ENCODE measurements at regions not wholly inside any gene's neighbourhood (a gene's known extent, or its start where the extent isn't known, plus 50 kb on each side); places are given as distances from the start of the nearest gene placed in this dataset.
"Not testable (repeated sequence)": the region's sequence is repeated elsewhere in the genome, so short reads cannot be mapped to it uniquely, and the experiment has no call there.

DNA sequence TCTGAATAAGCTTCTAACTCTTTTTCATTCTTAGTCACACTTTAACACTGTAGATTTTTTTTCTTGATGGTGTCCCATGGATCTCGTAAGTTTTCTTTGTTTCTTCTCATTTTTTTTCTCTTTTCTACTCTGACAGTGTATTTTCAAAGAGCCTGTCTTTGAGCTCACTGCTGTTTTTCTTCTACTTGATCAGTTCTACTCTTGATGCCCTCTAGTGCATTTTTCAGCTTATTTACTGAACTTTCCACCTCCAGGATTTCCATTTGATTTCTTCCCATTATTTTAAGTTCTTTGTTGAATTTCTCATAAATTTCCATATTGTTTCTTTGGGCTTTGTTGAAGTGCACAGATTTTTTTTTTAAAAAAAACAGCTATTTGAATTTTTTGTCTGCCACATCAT lies 2641.1 kb upstream of the DEFB115 start:
- TF ChIP-seq, protein P1, sequence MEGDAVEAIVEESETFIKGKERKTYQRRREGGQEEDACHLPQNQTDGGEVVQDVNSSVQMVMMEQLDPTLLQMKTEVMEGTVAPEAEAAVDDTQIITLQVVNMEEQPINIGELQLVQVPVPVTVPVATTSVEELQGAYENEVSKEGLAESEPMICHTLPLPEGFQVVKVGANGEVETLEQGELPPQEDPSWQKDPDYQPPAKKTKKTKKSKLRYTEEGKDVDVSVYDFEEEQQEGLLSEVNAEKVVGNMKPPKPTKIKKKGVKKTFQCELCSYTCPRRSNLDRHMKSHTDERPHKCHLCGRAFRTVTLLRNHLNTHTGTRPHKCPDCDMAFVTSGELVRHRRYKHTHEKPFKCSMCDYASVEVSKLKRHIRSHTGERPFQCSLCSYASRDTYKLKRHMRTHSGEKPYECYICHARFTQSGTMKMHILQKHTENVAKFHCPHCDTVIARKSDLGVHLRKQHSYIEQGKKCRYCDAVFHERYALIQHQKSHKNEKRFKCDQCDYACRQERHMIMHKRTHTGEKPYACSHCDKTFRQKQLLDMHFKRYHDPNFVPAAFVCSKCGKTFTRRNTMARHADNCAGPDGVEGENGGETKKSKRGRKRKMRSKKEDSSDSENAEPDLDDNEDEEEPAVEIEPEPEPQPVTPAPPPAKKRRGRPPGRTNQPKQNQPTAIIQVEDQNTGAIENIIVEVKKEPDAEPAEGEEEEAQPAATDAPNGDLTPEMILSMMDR (IDR thresholded peaks at IDR 0.05; ENCODE audit: low read depth, low read length) = no peak
- no peak overlapping the region for H3K4me3 ChIP-seq (replicated peaks in 1 of 2; ENCODE audit: low read depth in 2 of 2, low read length in 2 of 2)
- no peak for DNase-seq (ENCODE audit: low read depth in 2 of 2)

DNA sequence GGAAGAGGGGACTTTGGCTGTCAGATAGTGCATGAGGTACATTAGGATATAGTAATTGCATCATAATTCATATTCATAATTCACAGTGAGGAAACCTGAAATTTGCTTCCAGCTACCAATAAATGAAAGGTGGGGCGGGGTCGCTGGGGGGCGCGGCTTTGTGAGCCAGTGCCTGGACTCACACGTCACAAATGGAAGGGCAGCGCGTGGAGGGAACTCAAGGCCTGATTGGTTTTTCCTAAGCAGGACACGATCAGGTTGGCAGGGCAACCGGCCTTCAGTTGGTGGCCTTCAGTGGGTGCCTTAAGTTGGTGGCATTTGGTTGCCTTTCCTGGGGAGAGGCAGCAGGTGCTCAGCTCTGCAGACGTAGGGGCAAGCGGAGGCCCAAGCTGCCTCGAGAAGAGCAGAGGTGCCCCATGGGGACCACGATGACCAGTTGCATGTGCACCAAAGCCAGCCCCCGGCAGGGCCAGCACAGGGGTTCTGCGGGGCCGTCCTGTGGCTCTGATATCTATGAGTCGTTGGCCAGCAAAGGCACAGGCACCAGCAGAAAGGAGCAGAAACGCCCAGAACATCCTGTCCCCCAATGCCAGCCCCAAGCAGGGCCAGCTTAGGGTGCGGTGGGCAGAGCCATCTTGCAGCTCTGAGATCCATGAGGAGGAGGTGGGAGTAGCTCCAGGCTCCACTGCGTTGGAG lies 2637.4 kb upstream of the DEFB115 start:
- DNase-seq (ENCODE audit: low read depth in 2 of 2); H3K4me3 ChIP-seq (replicated peaks in 1 of 2; ENCODE audit: low read depth in 2 of 2, low read length in 2 of 2): not testable (repeated sequence)

DNA sequence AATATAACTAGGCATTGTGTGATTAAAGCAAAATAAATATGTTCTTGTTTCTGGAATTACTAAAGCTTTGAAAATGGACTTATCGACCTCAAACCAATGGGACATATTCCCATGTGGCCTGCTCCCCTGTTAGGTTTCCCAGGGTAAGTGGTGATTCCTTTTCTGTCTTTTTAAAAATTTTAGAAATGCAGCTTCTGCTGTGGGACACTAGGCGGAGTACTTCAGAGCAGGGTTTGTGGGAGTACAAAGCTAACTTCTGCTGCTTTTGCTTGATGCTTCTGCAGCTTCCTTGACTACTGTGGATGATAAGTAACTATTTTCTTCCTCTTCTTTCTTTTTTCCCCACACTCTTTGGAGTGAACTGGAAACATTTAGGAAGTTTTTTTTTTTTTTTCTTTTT lies 2632.4 kb upstream of the DEFB115 start:
- TF ChIP-seq, protein P1 (IDR thresholded peaks at IDR 0.05; ENCODE audit: low read depth, low read length) = peak; percentile 42
- DNase-seq (ENCODE audit: low read depth in 2 of 2); H3K4me3 ChIP-seq (replicated peaks in 1 of 2; ENCODE audit: low read depth in 2 of 2, low read length in 2 of 2): not testable (repeated sequence)

DNA sequence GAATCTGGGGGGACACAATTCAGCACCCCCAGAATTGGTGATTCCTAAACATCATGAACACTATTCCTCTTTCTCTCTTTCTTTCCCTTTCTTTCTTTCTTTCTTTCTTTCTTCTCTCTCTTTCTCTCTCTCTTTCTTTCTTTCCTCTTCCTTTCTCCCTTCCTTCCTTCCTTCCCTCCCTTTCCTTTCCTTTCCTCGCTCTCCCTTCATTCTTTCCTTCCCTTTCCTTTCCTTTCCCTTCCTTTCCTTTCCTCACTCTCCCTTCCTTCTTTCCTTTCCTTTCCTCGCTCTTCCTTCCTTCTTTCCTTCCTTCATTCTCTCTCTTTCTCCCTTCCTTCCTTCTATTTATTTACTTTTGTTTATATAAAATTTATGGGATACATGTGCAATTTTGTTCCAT lies 2616.6 kb upstream of the DEFB115 start:
- not testable (repeated sequence) for H3K4me3 ChIP-seq (replicated peaks in 1 of 2; ENCODE audit: low read depth in 2 of 2, low read length in 2 of 2); DNase-seq (ENCODE audit: low read depth in 2 of 2)
